ENCODE measurements at regions not wholly inside any gene's neighbourhood (a gene's known extent, or its start where the extent isn't known, plus 50 kb on each side); places are given as distances from the start of the nearest gene placed in this dataset.

GRCh38 chr13:47349211-47349610 is 452.4 kb upstream of the HTR2A start:
- H3K36me3 ChIP-seq = no peaks in the 10 kb centered on the region
- H3K4me3 ChIP-seq = no peak overlapping the region
- H4K20me1 ChIP-seq = no peaks in the 10 kb centered on the region
- no peak overlapping the region for H3K27ac ChIP-seq
- TF ChIP-seq Cebpa-rat (IDR thresholded peaks at IDR 0.05) = no peak
- no peaks in the 10 kb centered on the region for H3K4me1 ChIP-seq
- H3K27me3 ChIP-seq = no peaks in the 10 kb centered on the region
- H3K9ac ChIP-seq = no peak overlapping the region
- H3K4me2 ChIP-seq = no peak overlapping the region
- H3K9me3 ChIP-seq = no peaks in the 10 kb centered on the region

- Histone ChIP-seq H4K20me1 (no peaks in the 10 kb centered on the region), H3K9me3 (peaks cover 7% of the 10 kb centered on the region; the same call in 1 of the 2 replicates), H3K4me1 (no peaks in the 10 kb centered on the region), H3K9ac (no peak overlapping the region), H3K27ac (no peak overlapping the region), H3K27me3 (no peaks in the 10 kb centered on the region), H3K4me2 (no peak overlapping the region), H3K4me3 (no peak overlapping the region), H3K36me3 (no peaks in the 10 kb centered on the region)
- no peak for TF ChIP-seq Cebpa-rat (IDR thresholded peaks at IDR 0.05)
These were observed 441.1 kb upstream of the HTR2A start for GRCh38 chr13:47337781-47338507.

GRCh38 chr13:47334173-47334572 is 437.3 kb upstream of the HTR2A start:
- no peaks in the 10 kb centered on the region for H3K27me3 ChIP-seq
- H3K36me3 ChIP-seq = no peaks in the 10 kb centered on the region
- H3K4me3 ChIP-seq = no peak overlapping the region
- no peak overlapping the region for H3K27ac ChIP-seq
- TF ChIP-seq Cebpa-rat (IDR thresholded peaks at IDR 0.05) = no peak
- H3K4me2 ChIP-seq = no peak overlapping the region
- no peaks in the 10 kb centered on the region for H4K20me1 ChIP-seq
- no peak overlapping the region for H3K9ac ChIP-seq
- H3K9me3 ChIP-seq = no peaks in the 10 kb centered on the region
- no peaks in the 10 kb centered on the region for H3K4me1 ChIP-seq

GRCh38 chr13:47332149-47332548 is 435.3 kb upstream of the HTR2A start:
- Histone ChIP-seq H3K27me3 (no peaks in the 10 kb centered on the region), H4K20me1 (no peaks in the 10 kb centered on the region), H3K9me3 (no peaks in the 10 kb centered on the region), H3K27ac (no peak overlapping the region), H3K36me3 (no peaks in the 10 kb centered on the region), H3K4me1 (no peaks in the 10 kb centered on the region), H3K9ac (no peak overlapping the region), H3K4me3 (no peak overlapping the region), H3K4me2 (no peak overlapping the region)
- TF ChIP-seq Cebpa-rat (IDR thresholded peaks at IDR 0.05) = no peak

GRCh38 chr13:47330031-47330430 is 433.2 kb upstream of the HTR2A start:
- Histone ChIP-seq H3K9me3 (no peaks in the 10 kb centered on the region), H3K27me3 (no peaks in the 10 kb centered on the region)
- no peak for TF ChIP-seq Cebpa-rat (IDR thresholded peaks at IDR 0.05)

GRCh38 chr13:47327861-47328260 is 431.0 kb upstream of the HTR2A start:
- Histone ChIP-seq H3K27ac (no peak overlapping the region), H3K4me1 (no peaks in the 10 kb centered on the region), H3K9me3 (no peaks in the 10 kb centered on the region)

More at GRCh38 chr13:47330031-47330430, 433.2 kb upstream of the HTR2A start:
- H4K20me1 ChIP-seq = no peaks in the 10 kb centered on the region
- no peaks in the 10 kb centered on the region for H3K36me3 ChIP-seq
- H3K4me1 ChIP-seq = no peaks in the 10 kb centered on the region
- no peak overlapping the region for H3K27ac ChIP-seq
- no peak overlapping the region for H3K4me2 ChIP-seq
- H3K4me3 ChIP-seq = no peak overlapping the region
- no peak overlapping the region for H3K9ac ChIP-seq

GRCh38 chr13:47326061-47326460 is 429.2 kb upstream of the HTR2A start:
- Histone ChIP-seq H4K20me1 (no peaks in the 10 kb centered on the region), H3K27ac (no peak overlapping the region), H3K27me3 (no peaks in the 10 kb centered on the region), H3K4me2 (no peak overlapping the region), H3K9me3 (no peaks in the 10 kb centered on the region), H3K4me3 (no peak overlapping the region), H3K9ac (no peak overlapping the region), H3K4me1 (no peaks in the 10 kb centered on the region), H3K36me3 (no peaks in the 10 kb centered on the region)
- no peak for TF ChIP-seq Cebpa-rat (IDR thresholded peaks at IDR 0.05)

More at GRCh38 chr13:47327861-47328260, 431.0 kb upstream of the HTR2A start:
- no peaks in the 10 kb centered on the region for H3K36me3 ChIP-seq
- H4K20me1 ChIP-seq = no peaks in the 10 kb centered on the region
- no peak for TF ChIP-seq Cebpa-rat (IDR thresholded peaks at IDR 0.05)
- no peak overlapping the region for H3K4me2 ChIP-seq
- no peak overlapping the region for H3K4me3 ChIP-seq
- H3K9ac ChIP-seq = no peak overlapping the region
- no peaks in the 10 kb centered on the region for H3K27me3 ChIP-seq

GRCh38 chr13:47317356-47317755 is 420.5 kb upstream of the HTR2A start:
- no peak overlapping the region for H3K4me3 ChIP-seq
- H3K9me3 ChIP-seq = no peaks in the 10 kb centered on the region
- no peaks in the 10 kb centered on the region for H4K20me1 ChIP-seq
- H3K36me3 ChIP-seq = no peaks in the 10 kb centered on the region
- no peak overlapping the region for H3K4me2 ChIP-seq
- no peaks in the 10 kb centered on the region for H3K27me3 ChIP-seq
- no peak overlapping the region for H3K27ac ChIP-seq
- no peaks in the 10 kb centered on the region for H3K4me1 ChIP-seq
- no peak overlapping the region for H3K9ac ChIP-seq
- no peak for TF ChIP-seq Cebpa-rat (IDR thresholded peaks at IDR 0.05)

- H3K27ac ChIP-seq = peak overlapping the region; percentile 69
- peak overlapping the region; percentile 39; the same call in 1 of the 2 replicates for H3K9ac ChIP-seq
- H3K36me3 ChIP-seq = no peaks in the 10 kb centered on the region
- no peaks in the 10 kb centered on the region for H3K27me3 ChIP-seq
- H3K4me1 ChIP-seq = peaks cover 17% of the 10 kb centered on the region
- no peaks in the 10 kb centered on the region for H4K20me1 ChIP-seq
- H3K9me3 ChIP-seq = peaks cover 15% of the 10 kb centered on the region
- peak overlapping the region; percentile 29; the same call in 1 of the 2 replicates for H3K4me3 ChIP-seq
- no peak for TF ChIP-seq Cebpa-rat (IDR thresholded peaks at IDR 0.05)
- H3K4me2 ChIP-seq = peak overlapping the region; percentile 74
These were observed 413.5 kb upstream of the HTR2A start for GRCh38 chr13:47310401-47310800.

- no peak overlapping the region for H3K27ac ChIP-seq
- no peak overlapping the region for H3K4me2 ChIP-seq
- no peaks in the 10 kb centered on the region for H4K20me1 ChIP-seq
- peaks cover 13% of the 10 kb centered on the region for H3K9me3 ChIP-seq
- H3K4me3 ChIP-seq = no peak overlapping the region
- TF ChIP-seq Cebpa-rat (IDR thresholded peaks at IDR 0.05) = no peak
- peaks cover 17% of the 10 kb centered on the region for H3K4me1 ChIP-seq
- no peak overlapping the region for H3K9ac ChIP-seq
- H3K36me3 ChIP-seq = no peaks in the 10 kb centered on the region
- no peaks in the 10 kb centered on the region for H3K27me3 ChIP-seq
These were observed 410.1 kb upstream of the HTR2A start for GRCh38 chr13:47306991-47307390.
